ENCODE measurements at regions not wholly inside any gene's neighbourhood (a gene's known extent, or its start where the extent isn't known, plus 50 kb on each side); places are given as distances from the start of the nearest gene placed in this dataset.
"Not testable (repeated sequence)": the region's sequence is repeated elsewhere in the genome, so short reads cannot be mapped to it uniquely, and the experiment has no call there.

GRCh38 chr10:33100781-33101391 is 142.9 kb upstream of the ITGB1 start:
- no peak for DNase-seq

DNA sequence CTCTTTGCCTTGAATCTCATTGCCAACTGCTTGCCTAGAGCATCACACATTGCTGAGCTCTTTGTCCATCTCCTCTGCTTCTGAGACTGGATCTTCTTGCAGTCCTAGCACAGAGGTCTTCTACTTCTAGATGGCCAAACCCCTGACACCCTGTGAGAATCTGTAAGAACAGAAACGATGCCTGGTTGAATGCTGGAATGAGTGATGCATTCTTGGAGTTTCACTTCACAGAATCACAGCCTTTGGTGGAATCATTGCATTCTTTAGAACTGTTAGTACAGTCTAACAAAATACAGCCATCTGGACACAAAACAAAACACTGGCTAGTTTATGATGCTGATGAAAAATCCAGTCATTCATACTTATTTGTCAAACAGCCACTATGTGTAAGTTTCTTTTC is 141.7 kb upstream of the ITGB1 start:
- DNase-seq, result no peak

DNA sequence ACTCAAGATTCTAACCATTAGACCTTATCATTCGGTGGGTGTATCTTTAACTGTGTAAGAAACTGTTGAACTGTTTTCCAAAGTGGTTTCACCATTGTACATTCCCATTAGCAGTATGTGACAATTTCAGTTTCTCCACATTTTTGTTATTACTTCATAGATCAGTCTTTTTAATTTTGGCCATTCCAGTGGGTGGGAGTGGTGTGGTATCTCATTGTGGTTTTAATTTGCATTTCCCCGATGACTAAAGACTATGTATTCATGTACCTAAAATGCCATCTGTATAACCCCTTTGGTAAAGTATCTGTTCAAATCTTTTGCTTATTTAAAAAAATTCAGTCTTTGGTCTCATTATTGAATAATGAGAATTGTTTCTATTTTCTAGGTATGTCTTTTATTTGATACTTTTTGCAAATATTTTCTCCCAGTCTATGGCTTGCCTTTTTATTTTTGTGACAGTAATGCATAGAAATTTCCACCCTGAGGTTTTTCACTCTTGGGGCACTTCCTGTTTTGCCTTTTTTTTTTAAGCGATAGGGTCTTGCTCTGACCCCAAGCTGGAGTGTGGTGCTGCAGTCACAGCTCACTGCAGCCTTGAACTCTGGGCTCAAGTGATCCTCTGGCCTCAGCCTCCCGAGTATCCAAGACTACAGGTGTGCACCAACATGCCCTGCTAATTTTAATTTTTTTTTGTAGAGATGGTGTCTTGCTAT is 141.1 kb upstream of the ITGB1 start:
- DNase-seq, result no peak

DNA sequence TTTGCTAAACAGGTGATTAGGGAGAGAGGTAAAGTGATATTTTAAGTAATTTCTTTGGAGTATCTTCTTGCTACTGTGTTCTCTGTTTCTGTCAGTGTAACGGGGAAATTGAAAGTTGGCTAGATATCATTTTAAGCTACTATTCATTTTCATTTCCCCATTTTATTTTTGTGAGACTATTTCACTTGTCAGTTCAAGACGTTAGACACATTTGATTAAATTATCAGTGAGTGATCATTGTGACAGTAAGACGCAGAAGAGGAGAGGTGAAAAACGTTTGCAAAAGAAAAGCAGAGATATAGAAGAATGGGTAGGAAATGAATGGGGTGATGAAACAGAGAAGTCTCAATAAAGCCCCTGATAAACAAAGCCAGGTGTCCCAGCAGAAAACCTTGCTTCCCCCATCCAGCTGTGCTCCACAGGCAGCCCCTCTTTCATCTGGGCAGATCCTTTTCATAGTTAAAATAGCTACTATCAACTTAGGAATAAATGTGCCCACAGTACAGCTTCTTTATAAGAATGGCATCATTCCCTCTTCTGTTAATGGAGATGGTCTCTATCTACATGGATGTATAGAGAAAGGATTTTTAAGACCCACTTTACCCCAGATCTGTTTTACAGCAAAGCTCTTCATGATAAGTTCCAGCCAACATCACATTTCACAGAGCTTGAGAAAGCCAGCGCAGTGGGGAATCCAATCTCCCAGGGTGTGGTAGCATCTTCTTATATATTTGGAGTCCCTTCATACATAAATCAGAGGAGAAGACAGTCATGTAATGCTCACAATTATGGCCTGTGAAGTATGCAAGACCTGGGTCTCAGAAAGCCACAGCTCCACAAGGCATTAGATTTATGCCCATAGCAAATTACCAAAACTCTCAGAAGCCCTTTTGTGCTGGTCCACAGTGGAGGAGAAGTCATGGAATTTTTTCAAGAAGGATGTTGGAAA is 138.1 kb upstream of the ITGB1 start:
- DNase-seq, result no peak

- no peak for DNase-seq
Observed at GRCh38 chr10:33094263-33095051, 136.4 kb upstream of the ITGB1 start.

- no peak for DNase-seq
Observed at GRCh38 chr10:33093362-33093761, 135.3 kb upstream of the ITGB1 start.

DNA sequence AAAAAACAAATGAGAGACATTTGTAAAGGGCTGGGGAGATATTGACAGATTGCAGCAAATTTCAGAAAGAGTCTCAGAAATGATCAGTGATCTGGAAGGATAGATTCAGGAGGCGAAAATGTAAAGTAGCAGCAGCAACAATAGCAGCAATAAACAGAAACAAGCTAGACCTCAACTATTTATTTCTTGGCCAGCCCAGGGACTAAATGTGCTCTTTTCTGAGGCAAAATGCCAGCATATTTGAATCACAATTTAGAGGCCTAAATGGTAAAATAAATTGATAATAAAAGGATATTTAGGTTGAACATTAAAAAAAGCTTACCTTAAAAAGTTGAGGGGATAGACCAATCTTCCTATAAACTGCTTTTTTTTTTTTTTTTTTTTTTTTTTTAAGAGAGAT is 134.6 kb upstream of the ITGB1 start:
- no peak for DNase-seq

DNA sequence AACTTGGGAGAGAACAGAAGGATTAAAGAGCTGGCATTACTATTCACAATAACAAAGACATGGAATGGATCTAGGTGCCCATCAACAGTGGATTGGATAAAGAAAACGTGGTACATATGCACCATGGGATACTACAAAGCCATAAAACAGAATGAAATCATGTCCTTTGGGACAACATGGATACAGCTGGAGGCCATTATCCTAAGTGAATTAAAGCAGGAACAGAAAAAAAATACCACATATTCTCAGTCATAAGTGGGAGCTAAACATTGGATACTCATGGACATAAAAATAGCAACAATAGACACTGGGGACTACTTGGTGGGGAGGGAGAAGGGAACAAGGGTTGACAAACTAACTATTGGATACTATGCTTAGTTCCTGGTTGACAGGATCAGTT is 133.2 kb upstream of the ITGB1 start:
- DNase-seq, result no peak

- no peak for DNase-seq
Observed at GRCh38 chr10:33088990-33089389, 131.0 kb upstream of the ITGB1 start.

- DNase-seq, result no peak
Observed at GRCh38 chr10:33087922-33088321, 129.9 kb upstream of the ITGB1 start.

GRCh38 chr10:33087152-33087551 is 129.1 kb upstream of the ITGB1 start:
- no peak for DNase-seq

GRCh38 chr10:33086100-33086499 is 128.1 kb upstream of the ITGB1 start:
- DNase-seq, result no peak

DNA sequence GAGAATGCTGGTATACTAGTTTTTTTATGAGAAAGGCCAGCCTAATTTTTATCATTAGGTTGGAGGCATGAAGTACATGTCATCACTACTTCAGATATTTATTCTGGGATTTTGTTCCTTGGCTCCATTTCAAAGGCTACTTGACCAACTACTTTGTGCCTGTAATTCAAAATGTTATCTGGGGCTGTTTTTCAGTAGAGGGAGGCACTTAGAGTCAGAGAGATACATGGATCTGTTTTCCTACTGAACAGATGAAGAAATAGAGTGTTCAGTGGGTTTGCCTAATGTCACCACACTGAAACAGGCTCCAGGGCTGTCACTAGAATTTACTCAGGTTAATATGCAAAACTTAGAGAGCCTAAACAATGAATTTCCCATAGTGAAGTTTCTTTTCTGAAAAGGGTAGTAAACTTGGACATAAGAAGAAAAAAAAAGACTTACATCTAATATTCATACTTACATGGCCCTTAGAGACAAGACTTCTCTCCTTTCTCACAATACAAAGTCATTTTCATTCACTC is 127.3 kb upstream of the ITGB1 start:
- DNase-seq, result no peak

DNA sequence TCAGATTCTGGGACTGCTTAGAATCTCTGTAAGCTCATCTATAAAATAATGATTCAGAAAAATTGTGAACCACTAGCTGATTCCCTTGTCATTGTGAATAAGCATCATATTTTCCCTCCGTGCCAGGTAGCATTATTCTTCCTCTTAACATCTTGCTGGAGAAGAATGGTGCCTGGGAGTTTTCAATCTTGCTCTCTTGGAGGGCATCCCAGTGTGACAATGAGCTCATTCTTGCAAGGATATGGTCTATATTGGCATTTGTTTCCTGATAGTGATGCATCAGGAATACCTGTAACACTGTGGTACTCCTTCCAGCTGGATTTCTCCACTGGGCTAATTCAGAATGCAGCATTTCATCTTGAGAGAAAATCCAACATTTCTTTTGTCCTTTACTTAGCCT is 126.4 kb upstream of the ITGB1 start:
- no peak for DNase-seq

GRCh38 chr10:33082373-33082895 is 124.4 kb upstream of the ITGB1 start:
- no peak for DNase-seq

DNA sequence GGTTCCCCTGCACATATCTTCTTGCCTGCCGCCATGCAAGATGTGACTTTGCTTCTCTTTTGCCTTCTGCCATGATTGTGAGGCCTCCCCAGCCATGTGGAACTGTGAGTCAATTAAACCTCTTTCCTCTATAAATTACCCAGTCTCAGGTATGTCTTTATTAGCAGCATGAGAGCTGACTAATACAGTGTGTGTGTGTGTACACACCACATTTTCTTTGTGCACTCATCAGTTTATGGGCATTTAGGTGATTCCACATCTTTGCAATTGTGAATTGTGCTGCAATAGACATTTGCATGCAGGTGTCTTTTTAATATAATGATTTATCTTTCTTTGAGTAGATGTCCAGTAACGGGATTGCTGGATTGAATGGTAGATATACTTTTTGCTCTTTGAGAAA is 122.4 kb upstream of the ITGB1 start:
- DNase-seq, result not testable (repeated sequence)

- no peak for DNase-seq
Observed at GRCh38 chr10:33074443-33074842, 116.4 kb upstream of the ITGB1 start.

GRCh38 chr10:33073641-33074415 is 115.8 kb upstream of the ITGB1 start:
- DNase-seq, result no peak

DNA sequence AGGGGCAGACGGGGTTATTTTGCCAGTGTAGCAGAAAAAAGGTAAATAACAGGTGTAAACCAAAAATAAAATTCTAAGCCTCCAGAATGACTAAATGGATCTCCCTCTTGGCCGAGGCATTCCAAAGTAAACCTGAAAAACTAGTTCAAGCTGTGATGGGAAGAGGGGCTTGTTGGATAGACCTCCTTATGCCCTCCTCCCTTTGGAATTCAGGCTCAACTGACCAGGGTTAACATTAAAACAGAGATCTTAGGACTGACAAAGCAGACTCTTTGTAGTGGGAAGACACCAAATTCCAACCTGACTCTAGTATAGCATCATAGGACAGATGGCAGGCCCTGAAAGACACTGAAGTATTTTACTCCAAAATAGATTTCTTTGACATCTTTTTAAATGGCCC is 113.8 kb upstream of the ITGB1 start:
- no peak for DNase-seq

GRCh38 chr10:33070101-33070500 is 112.1 kb upstream of the ITGB1 start:
- DNase-seq, result no peak

- DNase-seq, result no peak
Observed at GRCh38 chr10:33067917-33068316, 109.9 kb upstream of the ITGB1 start.

- no peak for DNase-seq
Observed at GRCh38 chr10:33067481-33067880, 109.5 kb upstream of the ITGB1 start.

Data from CD4-positive, alpha-beta T cell treated with Interleukin-15 for 1 hour (primary cell).